DMS153 (cell line): ENCODE measurements at regions not wholly inside any gene's neighbourhood (a gene's known extent, or its start where the extent isn't known, plus 50 kb on each side); places are given as distances from the start of the nearest gene placed in this dataset.

ENCODE experiments used
- DNase-seq: peaks from one replicate; lab custom pipeline; 2025; lab: John Stamatoyannopoulos, UW

- DNase-seq = no peak
These were observed 214.6 kb downstream of the FLRT2 start for GRCh38 chr14:85744573-85744972.

DNA sequence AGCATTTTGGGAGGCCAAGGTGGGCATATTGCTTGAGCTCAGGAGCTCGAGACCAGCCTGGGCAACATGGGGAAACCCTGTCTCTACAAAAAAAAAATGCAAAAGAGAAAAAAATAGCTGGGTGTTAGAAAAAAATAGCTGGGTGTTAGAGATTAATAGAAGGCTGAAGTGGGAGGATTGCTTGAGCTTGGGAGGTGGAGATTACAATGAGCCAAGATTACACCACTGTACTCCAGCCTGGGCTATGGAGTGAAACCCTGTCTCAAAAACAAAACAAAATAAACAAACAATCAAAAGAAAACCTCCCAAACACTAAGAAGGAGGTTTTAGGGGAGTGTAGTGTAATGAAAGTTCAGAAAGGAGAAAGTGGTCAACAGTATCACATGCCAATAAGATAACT, 202.1 kb downstream of the FLRT2 start:
- DNase-seq = no peak

- no peak for DNase-seq
These were observed 201.2 kb downstream of the FLRT2 start for GRCh38 chr14:85731186-85731585.

DNA sequence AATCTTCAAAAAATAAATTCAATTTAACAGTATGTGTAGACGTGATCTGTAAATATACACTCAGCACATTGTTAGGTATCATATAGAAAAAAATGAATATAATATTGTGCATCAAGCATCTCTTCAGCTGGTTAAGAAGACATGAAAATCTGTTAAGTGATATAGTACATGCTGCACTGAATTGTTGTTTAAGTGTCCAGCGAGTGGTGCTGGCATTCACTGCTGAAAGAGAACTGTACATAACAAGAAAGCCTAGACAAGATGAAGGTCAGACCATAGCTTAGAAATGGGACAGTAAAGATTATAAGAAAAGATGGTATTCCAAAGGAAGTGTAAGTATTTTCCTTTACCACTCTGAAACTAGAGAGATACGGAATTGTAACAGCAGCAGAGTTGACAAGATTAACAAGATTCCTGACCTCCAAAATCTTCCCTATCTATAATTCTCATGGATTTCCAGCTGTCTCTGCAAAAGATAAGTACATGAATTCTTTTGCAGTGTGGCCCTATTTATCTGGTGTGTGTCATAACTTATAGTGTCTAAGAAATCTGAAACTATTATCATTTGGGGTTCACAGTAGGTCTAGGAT, 198.6 kb downstream of the FLRT2 start:
- DNase-seq = no peak

DNA sequence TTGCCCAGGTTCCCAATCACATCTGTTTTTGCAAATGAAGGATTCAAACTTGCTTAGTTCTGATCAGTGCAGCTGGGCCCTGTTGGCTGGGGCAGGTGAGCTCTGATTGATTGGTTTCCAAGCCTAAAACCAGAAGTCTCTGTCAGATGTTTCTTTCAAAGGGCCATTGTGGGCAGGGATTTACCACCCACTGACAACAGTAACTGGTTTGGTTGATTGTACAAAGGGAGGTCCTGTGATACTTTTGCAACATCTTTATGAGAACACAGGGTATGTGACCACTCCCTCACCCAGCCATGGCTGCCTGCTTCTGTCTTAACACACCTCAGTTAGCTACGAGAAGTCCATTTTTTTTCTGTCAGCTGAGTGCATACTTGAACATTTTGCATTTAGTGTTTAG, 184.1 kb downstream of the FLRT2 start:
- no peak for DNase-seq

DNA sequence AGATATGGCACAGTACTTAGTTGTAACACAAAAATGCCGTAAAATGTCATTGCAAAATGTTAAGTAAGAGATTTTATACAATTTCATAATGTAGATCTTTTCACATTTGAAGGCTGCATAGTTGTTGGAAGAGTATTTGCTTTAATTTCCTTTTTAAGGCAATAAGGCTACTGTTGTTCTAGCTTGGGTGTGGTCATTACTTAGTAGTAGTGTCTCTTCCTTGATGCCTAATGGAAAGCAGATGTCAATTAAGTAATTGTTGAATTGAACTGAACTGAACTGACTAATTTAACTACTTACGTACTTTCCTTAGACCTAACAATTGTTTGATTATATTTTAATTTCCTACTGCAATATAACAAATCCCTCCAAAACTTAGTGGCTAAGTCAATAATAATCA, 181.7 kb downstream of the FLRT2 start:
- DNase-seq = no peak
